ENCODE measurements at regions not wholly inside any gene's neighbourhood (a gene's known extent, or its start where the extent isn't known, plus 50 kb on each side); places are given as distances from the start of the nearest gene placed in this dataset.
"Not testable (repeated sequence)": the region's sequence is repeated elsewhere in the genome, so short reads cannot be mapped to it uniquely, and the experiment has no call there.

- no peak for DNase-seq
Observed at GRCh38 chr5:130808691-130809090, 356.4 kb downstream of the HINT1 start.

GRCh38 chr5:130805648-130806047, 359.4 kb downstream of the HINT1 start:
- DNase-seq, result no peak

- DNase-seq, result no peak
Observed at GRCh38 chr5:130805036-130805435, 360.0 kb downstream of the HINT1 start.

DNA sequence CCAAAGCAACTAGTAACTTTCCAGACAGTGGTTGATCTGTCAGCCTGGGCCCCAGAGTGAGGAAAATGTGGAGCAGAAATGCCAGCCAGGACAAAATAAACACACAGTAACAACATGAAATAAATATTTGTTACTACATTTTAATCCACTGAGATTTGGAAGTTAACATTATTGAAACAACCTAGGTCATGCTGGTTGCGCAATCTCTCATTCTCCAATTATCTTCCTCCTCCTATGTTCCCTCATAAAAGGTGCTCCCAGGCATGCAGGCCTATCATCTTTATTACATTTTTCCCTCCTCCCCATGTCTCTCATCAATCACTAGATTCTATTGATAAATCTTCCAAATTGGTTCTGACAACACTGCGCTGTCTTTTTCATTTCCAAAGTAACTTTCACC, 363.1 kb downstream of the HINT1 start:
- DNase-seq, result no peak

- DNase-seq, result no peak
Observed at GRCh38 chr5:130799015-130799414, 366.0 kb downstream of the HINT1 start.

- no peak for DNase-seq
Observed at GRCh38 chr5:130797303-130797702, 367.8 kb downstream of the HINT1 start.

DNA sequence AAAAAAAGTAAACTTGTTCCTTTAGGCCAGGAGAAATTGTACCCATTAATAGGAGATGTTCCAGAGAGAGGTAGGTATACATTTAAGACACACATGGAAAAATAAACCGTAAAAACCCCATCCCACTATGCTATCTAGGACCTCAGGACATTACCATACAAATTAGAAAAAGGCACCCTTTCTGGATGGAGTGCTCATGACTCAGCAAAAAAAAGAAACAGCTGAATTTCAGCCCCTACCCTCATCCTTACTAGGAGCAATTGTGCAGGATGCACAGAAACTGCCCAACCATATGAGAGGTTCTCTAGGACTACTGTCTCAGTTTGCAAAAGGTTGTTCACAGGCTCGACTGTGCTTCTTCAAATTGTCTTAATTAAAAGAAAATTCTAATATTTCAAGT, 368.2 kb downstream of the HINT1 start:
- DNase-seq, result no peak

- DNase-seq, result no peak
Observed at GRCh38 chr5:130796032-130796431, 369.0 kb downstream of the HINT1 start.

DNA sequence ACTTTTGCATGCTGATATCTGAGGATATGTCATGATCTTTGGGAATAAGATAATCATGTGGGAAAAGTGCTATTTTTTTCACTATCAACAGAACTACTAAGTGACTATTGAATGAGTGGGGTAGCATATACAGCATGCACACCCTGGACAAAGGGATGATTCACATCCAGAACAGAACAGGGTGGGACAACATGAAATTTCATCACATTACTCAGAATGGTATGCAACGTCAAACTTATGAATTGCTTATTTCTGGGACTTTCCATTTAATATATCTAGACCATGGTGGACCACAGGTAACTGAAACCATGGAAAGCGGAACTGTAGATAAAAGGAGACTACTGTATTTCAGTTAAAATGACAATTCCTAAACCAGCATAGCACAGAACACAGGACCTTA, 370.0 kb downstream of the HINT1 start:
- no peak for DNase-seq

DNA sequence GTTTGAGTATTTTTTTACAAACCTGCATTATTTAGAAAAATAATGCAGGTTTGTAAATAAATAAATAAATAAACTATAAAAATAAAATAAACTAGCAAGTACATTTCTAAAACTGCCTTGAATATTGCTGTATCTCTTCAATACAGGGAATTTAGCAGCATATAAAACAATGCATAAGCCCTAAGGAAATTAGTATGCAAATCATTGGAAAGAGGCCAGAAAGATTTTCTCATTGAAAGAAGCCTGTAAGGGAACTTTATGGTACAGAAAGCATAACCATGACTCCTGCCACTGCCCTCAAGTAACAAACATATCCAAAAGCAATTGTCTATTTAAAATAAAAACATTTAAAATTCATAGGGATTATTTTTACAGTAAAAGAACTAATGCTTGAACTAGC, 387.3 kb downstream of the HINT1 start:
- no peak for DNase-seq

GRCh38 chr5:130773813-130774212, 391.2 kb downstream of the HINT1 start:
- no peak for DNase-seq

- DNase-seq, result no peak
Observed at GRCh38 chr5:130762031-130762430, 403.0 kb downstream of the HINT1 start.

DNA sequence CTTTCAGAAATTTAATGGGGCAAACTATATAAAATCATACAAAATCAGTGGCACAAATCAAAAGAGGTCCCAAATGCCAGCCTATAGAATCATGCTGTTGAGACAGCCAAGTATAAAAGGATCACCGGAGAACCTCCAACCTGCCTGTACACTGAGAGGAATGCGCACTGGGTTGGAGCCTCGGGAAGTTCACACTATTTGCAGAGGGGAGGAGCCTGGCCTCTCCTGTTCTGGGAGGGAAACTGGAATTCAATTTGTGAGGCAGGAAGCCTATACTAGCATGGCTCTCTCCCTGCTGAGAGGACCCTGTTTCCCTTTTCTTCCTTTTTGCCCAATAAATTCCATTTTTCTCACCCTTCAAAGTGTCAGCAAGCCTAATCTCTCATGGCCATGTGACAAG, 406.0 kb downstream of the HINT1 start:
- no peak for DNase-seq

DNA sequence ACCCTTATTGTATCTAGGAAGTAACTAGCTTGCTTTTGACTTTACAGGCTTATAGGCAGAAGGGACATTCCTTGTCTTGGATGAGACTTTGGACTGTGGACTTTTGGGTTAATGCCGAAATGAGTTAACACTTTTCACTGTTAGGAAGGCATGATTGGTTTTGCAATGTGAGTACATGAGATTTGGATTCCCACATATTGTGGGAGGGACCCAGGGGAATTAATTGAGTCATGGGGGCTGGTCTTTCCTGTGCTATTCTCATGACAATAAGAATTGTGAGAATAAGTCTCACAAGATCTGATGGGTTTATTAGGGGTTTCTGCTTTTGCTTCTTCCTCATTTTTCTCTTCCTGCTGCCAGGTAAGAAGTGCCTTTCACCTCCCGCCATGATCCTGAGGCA, 417.5 kb downstream of the HINT1 start:
- no peak for DNase-seq

- DNase-seq, result not testable (repeated sequence)
Observed at GRCh38 chr5:130746641-130747040, 418.4 kb downstream of the HINT1 start.

GRCh38 chr5:130743092-130743491, 422.0 kb downstream of the HINT1 start:
- no peak for DNase-seq

GRCh38 chr5:130740047-130740569, 424.9 kb downstream of the HINT1 start:
- no peak for DNase-seq

GRCh38 chr5:130731839-130732238, 433.2 kb downstream of the HINT1 start:
- DNase-seq, result no peak

GRCh38 chr5:130729541-130729940, 435.5 kb downstream of the HINT1 start:
- DNase-seq, result no peak

DNA sequence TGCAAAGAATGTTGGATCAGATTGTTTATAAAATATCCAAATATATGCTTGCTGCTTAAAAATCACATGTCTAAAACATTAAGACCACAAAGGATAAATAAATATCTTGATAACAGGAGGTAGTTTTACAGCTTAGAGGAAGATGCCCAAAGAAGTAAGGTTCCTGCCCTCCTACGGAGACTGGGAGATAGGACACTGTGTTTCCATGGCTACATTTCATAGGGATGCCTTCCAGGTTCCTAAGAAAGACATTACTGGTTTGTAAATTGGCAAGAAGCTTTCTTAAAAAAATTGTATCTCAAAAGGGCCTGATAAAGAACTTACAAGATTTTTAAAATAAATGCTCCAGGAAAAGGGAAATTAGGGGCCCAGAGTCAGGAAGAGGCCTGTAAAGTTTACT, 437.2 kb downstream of the HINT1 start:
- DNase-seq, result no peak

GRCh38 chr5:130724658-130725057, 440.4 kb downstream of the HINT1 start:
- DNase-seq, result no peak

- no peak for DNase-seq
Observed at GRCh38 chr5:130720355-130720754, 444.7 kb downstream of the HINT1 start.

DNA sequence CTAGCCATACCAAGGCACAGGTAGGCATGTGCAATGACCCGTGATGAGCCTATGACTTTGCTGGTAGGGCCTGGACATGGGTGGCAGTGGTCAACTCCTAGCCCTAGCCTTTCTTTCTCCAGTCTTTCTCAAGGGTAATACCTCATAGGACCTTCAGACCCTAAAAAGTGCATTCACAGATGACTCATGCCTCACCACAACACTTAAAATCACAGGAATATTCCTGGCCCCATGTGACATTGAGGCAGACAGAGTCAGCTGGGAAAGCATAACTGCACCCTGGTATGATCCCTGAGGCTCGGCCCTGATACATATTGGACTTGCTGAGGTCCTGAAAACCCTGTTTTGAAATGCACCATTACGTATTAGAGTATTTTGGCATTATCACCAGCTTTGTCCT, 449.5 kb downstream of the HINT1 start:
- DNase-seq, result no peak

- no peak for DNase-seq
Observed at GRCh38 chr5:130714200-130714599, 450.9 kb downstream of the HINT1 start.

DNA sequence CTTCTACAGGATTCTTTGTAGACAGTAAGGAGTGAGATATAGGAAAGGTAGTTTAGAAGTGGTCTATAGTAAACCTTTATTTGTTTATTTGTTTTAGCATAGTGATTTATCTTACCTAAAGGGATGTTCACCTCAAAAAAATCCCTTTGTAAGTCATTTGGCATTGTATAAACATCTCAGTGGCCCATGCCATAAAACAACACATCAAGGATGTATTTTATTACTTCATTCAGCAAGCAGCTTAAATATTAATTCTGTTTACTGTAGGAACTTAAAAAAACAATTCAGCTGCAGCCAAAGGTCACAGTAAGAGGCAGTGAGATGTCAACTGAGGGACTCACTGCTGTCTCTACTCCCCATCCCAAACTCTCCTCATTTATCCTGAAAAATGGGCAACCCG, 452.7 kb downstream of the HINT1 start:
- DNase-seq, result no peak

GRCh38 chr5:130710596-130710995, 454.5 kb downstream of the HINT1 start:
- no peak for DNase-seq
